ENCODE measurements at regions not wholly inside any gene's neighbourhood (a gene's known extent, or its start where the extent isn't known, plus 50 kb on each side); places are given as distances from the start of the nearest gene placed in this dataset.

DNA sequence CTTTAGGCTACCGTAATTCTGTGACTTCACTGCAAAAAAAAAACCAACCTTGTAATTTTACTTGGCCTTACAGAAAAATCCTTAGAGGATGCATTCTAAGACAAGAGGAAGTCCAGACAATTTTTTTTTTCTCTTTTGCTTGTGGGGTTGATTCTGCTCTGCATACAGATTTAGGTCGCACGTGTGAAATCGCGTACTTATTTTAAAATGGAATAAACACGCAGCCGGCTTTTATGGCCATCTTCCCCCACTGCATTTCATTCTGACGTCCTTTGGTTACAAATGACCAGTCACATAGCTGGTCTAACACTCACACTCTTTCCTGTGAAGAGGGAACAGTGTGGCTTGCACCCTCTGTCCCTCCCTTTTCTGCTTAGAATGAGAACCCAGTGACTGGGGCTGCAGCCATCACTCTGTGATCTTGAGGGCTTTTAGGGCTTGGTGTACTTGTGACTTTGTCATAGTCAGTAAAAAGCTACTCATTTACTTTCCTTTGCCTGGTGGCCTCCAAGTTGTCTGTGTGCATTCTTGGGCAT lies 63.6 kb upstream of the CARD11 start:
- H3K4me3 ChIP-seq (ENCODE audit: control insufficient read depth, low read depth, low read length): no peak overlapping the region
- TF ChIP-seq, protein P1, sequence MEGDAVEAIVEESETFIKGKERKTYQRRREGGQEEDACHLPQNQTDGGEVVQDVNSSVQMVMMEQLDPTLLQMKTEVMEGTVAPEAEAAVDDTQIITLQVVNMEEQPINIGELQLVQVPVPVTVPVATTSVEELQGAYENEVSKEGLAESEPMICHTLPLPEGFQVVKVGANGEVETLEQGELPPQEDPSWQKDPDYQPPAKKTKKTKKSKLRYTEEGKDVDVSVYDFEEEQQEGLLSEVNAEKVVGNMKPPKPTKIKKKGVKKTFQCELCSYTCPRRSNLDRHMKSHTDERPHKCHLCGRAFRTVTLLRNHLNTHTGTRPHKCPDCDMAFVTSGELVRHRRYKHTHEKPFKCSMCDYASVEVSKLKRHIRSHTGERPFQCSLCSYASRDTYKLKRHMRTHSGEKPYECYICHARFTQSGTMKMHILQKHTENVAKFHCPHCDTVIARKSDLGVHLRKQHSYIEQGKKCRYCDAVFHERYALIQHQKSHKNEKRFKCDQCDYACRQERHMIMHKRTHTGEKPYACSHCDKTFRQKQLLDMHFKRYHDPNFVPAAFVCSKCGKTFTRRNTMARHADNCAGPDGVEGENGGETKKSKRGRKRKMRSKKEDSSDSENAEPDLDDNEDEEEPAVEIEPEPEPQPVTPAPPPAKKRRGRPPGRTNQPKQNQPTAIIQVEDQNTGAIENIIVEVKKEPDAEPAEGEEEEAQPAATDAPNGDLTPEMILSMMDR (conservative IDR thresholded peaks at IDR 0.05; ENCODE audit: control insufficient read depth, insufficient read depth, low read depth, low read length): no peak
- DNase-seq (ENCODE audit: low read depth): no peak

DNA sequence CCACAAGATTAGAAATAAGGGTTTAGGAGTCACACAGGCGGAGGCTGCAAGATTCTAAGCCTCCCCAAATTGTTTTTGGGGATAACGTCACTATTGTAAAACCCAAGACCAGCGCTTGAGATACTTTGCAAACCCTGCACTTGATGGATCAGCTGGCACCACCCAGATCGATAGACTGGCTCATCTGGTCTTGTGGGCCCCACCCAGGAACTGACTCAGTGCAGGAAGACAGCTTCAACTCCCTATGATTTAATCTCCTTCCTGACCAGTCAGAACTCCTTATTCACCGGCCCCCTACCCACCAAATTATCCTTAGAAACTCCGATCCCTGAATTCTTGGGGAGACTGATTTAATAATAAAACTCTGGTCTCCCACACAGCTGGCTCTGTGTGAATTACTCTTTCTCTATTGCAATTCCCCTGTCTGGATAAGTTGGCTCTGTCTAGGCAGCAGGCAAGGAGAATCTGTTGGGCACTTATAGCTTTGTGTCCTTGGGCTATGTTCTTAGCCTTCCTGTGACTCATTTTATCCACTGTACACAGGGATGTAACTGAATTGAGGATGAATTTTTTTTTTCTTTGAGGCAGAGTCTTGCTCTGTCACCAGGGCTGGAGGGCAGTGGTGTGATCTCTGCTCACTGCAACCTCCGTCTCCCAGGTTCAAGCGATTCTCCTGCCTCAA lies 64.4 kb upstream of the CARD11 start:
- no peak overlapping the region for H3K4me3 ChIP-seq (ENCODE audit: control insufficient read depth, low read depth, low read length)
- no peak for DNase-seq (ENCODE audit: low read depth)
- TF ChIP-seq, protein P1 (conservative IDR thresholded peaks at IDR 0.05; ENCODE audit: control insufficient read depth, insufficient read depth, low read depth, low read length): no peak

DNA sequence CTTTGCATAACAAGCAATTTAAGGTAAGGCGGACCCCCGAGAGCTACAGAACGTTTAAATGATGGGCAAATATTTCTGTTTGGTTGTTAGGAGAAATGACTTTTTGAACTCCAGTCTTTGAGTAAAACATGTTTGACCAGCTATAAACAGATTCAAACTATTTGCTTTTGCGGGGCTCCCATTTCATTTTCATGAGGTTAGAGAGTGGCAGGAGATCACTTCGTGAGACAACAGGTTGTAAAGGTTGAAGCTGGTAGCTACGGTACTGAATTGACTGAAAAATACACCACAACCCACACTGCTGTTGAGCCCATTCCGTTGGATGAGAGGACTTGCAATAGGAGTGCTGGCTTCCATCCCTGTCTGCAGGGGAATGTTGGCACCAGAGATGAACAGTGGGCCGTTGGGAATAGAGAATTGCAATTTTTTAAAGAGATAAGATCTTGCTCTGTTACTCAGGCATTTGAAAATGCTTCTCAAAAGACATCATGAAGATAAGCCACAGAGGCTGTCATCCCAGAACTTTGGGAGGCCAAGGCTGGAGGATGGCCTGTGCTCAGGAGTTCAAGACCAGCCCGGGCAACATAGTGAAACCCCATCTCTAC lies 65.7 kb upstream of the CARD11 start:
- DNase-seq (ENCODE audit: low read depth): no peak
- TF ChIP-seq, protein P1 (conservative IDR thresholded peaks at IDR 0.05; ENCODE audit: control insufficient read depth, insufficient read depth, low read depth, low read length): no peak
- H3K4me3 ChIP-seq (ENCODE audit: control insufficient read depth, low read depth, low read length): no peak overlapping the region

DNA sequence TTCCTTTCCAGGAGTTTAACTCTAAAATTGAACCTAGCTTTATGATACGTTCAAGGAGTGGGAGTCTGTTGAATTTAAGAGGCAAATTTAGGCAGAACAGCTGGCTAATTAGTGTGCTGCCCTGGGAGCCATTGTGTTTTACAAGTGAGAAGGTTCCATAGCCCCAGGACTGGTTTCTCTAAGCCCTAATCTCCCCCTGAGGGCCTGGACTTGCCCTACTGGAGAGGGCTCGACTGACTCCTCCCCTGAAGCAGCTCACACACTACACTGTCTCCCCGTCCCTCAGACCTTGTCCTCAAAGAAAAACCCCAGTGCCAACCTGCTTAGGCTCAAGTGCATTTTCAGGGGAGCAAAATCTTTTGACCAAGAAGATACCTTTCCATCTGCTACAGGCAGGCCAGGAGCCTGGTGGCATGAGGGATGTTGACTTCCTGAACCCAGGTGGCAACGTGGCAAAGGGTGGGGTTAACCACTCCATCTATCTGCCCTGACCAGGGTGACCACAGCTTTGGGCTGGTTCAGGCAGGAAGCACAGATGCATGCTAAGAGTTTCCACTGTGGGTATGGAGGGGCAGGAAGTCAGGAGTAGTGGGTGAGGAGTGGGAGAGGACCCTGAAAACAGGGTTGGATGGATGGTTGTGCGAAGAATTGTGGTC lies 68.9 kb upstream of the CARD11 start:
- no peak overlapping the region for H3K4me3 ChIP-seq (ENCODE audit: control insufficient read depth, low read depth, low read length)
- TF ChIP-seq, protein P1 (conservative IDR thresholded peaks at IDR 0.05; ENCODE audit: control insufficient read depth, insufficient read depth, low read depth, low read length): no peak
- DNase-seq (ENCODE audit: low read depth): no peak

DNA sequence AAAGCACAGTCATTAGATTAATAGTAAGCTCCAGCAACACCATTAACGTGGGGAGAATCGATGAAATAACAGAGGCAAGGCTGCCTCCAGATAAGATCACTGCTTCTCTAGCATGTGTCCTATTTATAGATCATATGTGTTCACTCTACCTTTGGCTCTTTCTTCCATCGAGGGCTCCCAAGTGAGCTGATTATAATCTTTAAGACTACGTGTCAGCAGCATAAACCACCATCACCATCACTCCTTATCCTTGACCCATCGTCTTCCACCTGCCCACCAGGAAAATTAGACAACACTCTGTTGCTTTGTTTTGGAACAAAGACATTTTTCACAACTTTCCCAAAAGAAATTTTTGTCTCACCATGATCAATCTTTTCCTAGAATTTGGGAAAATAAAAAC lies 71.2 kb upstream of the CARD11 start:
- H3K4me3 ChIP-seq (ENCODE audit: control insufficient read depth, low read depth, low read length): no peak overlapping the region
- TF ChIP-seq, protein P1 (conservative IDR thresholded peaks at IDR 0.05; ENCODE audit: control insufficient read depth, insufficient read depth, low read depth, low read length): no peak
- no peak for DNase-seq (ENCODE audit: low read depth)

DNA sequence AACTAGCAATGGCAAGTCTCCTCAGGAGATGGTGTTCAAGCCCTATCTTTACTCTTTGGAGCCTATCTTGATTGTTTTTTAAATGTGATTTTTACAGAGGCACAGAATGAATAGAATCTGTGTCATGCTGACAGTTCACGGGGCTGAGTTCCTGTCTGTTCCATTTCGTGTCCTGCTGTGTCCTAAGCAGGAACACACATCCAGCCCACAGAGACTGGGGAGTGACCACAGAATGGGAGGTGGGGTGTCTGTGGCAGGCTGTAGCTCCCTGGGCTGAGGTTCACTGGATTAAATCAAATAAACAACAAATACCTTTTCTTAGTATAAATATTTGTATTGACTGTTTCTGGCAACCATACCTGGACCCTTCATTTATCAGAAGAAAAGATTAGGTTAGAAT lies 73.4 kb upstream of the CARD11 start:
- TF ChIP-seq, protein P1 (conservative IDR thresholded peaks at IDR 0.05; ENCODE audit: control insufficient read depth, insufficient read depth, low read depth, low read length): no peak
- no peak overlapping the region for H3K4me3 ChIP-seq (ENCODE audit: control insufficient read depth, low read depth, low read length)
- no peak for DNase-seq (ENCODE audit: low read depth)
